ENCODE measurements at regions not wholly inside any gene's neighbourhood (a gene's known extent, or its start where the extent isn't known, plus 50 kb on each side); places are given as distances from the start of the nearest gene placed in this dataset.

- TF ChIP-seq FOXO4 (CRISPR knock-in tag; IDR thresholded peaks at IDR 0.05) (no peak), BRD9 (IDR thresholded peaks at IDR 0.05; ENCODE audit: low read depth, partially characterized antibody) (no peak), USF1 (CRISPR knock-in tag; IDR thresholded peaks at IDR 0.05) (no peak), FUS (optimal IDR thresholded peaks at IDR 0.05; ENCODE audit: low read depth, low read length) (no peak), ZNF436 (CRISPR knock-in tag; IDR thresholded peaks at IDR 0.05) (no peak)
Observed at GRCh38 chr9:16223074-16223871, 647.2 kb downstream of the BNC2 start (continued).

- Histone ChIP-seq H2AFZ (ENCODE audit: low read depth, low read length) (no peak overlapping the region), H4K20me1 (replicated peaks; ENCODE audit: control insufficient read depth, insufficient read depth, low read length) (no peaks in the 10 kb centered on the region), H3K4me1 (replicated peaks in 1 of 2; ENCODE audit: control insufficient read depth in 2 of 2, insufficient read depth in 2 of 2, low read length in 2 of 2) (no peaks in the 10 kb centered on the region), H3K4me3 (no peak overlapping the region), H3K9me3 (replicated peaks; ENCODE audit: control insufficient read depth, insufficient read depth, low read depth, low read length) (no peaks in the 10 kb centered on the region), H3K27me3 (ENCODE audit: control insufficient read depth in 2 of 2, insufficient read depth in 2 of 2, low read length in 2 of 2) (no peaks in the 10 kb centered on the region), H3K36me3 (ENCODE audit: control insufficient read depth, insufficient read depth, low read length) (no peaks in the 10 kb centered on the region), H3K27ac (ENCODE audit: extremely low read depth, low read depth, low read length) (no peak overlapping the region), H3K9ac (ENCODE audit: insufficient read depth in 1 of 2, low read depth in 2 of 2, low read length in 2 of 2) (no peak overlapping the region), H3K4me2 (ENCODE audit: insufficient read depth, low read length) (no peak overlapping the region), H3K9me1 (ENCODE audit: control insufficient read depth, insufficient read depth, low read length) (no peaks in the 10 kb centered on the region), H3K79me2 (ENCODE audit: control insufficient read depth, insufficient read depth, low read length) (no peaks in the 10 kb centered on the region)
- under 1% methylated on average over 10 of the region's 10 CpGs for WGBS (ENCODE audit: insufficient coverage, low coverage, missing lambda C conversion rate)
- FAIRE-seq (no peak), ATAC-seq (no peak), DNase-seq (ENCODE audit: extremely low read depth in 1 of 4, low spot score in 3 of 4) (no peak)
- intact Hi-C loops (cut with micrococcal nuclease) = no loop called here
- in situ Hi-C loops (cut with MboI) = no loop called here
- BruUV-seq (replicated peaks) = no TSS peak
- ChIA-PET POLR2A (no interaction called here), CTCF (ENCODE audit: low intra/inter-chr PET ratio) (no interaction called here)
- TF ChIP-seq ZNF408 (CRISPR knock-in tag; IDR thresholded peaks at IDR 0.05; ENCODE audit: low read depth) = no peak
- no peak for TF ChIP-seq NKRF (IDR thresholded peaks at IDR 0.05; ENCODE audit: borderline replicate concordance)
- TF ChIP-seq ZNF324 (CRISPR knock-in tag; IDR thresholded peaks at IDR 0.05) = no peak
- TF ChIP-seq USF1 (CRISPR knock-in tag; IDR thresholded peaks at IDR 0.05) = no peak
- no peak for TF ChIP-seq SNRNP70 (optimal IDR thresholded peaks at IDR 0.05; ENCODE audit: low read depth, low read length)
- no peak for TF ChIP-seq U2AF2 (optimal IDR thresholded peaks at IDR 0.05; ENCODE audit: low read depth, low read length)
- no peak for TF ChIP-seq ZNF785 (CRISPR knock-in tag; IDR thresholded peaks at IDR 0.05)
- no peak for TF ChIP-seq ZMIZ1 (IDR thresholded peaks at IDR 0.05; ENCODE audit: low read depth in 2 of 2, low read length in 2 of 2)
Observed at GRCh38 chr9:16230731-16231130, 639.7 kb downstream of the BNC2 start.

All from K562 (cell line).